Endothelial cell (in vitro differentiated cells): ENCODE measurements at regions not wholly inside any gene's neighbourhood (a gene's known extent, or its start where the extent isn't known, plus 50 kb on each side); places are given as distances from the start of the nearest gene placed in this dataset.

ENCODE experiments used
- DNase-seq: peaks from one replicate; pipeline ENCODE4 v3.0.0; 2021; ENCODE audit warnings: low spot score
- H3K27ac Mint-ChIP-seq: one replicate; pipeline ENCODE4 v1.8.0; 2021; ENCODE audit warnings: mixed read lengths, inconsistent platforms; ENCODE audit not compliant: unreplicated experiment
- H3K27me3 Mint-ChIP-seq: one replicate; pipeline ENCODE4 v1.8.0; 2021; ENCODE audit warnings: mild to moderate bottlenecking, moderate library complexity, mixed read lengths, inconsistent platforms; ENCODE audit not compliant: unreplicated experiment
- H3K36me3 Mint-ChIP-seq: one replicate; pipeline ENCODE4 v1.8.0; 2021; ENCODE audit warnings: mild to moderate bottlenecking, low read depth, mixed read lengths, inconsistent platforms; ENCODE audit not compliant: unreplicated experiment
- H3K4me1 Mint-ChIP-seq: one replicate; pipeline ENCODE4 v1.8.0; 2021; ENCODE audit warnings: mild to moderate bottlenecking, mixed read lengths, inconsistent platforms; ENCODE audit not compliant: unreplicated experiment
- H3K4me3 Mint-ChIP-seq: one replicate; pipeline ENCODE4 v1.8.0; 2021; ENCODE audit warnings: mild to moderate bottlenecking, mixed read lengths, inconsistent platforms; ENCODE audit not compliant: unreplicated experiment
- H3K9me3 Mint-ChIP-seq: one replicate; pipeline ENCODE4 v1.8.0; 2021; ENCODE audit warnings: mixed read lengths, inconsistent platforms; ENCODE audit not compliant: unreplicated experiment
- CTCF ChIP-seq: fragments of 200-600 bp; sonication (generic); IDR thresholded peaks from one replicate; pipeline ENCODE4 v1.5.0; 2021; ENCODE audit warnings: antibody characterized with exemption; ENCODE audit not compliant: unreplicated experiment

GRCh38 chr12:75766263-75767160 lies 255.1 kb upstream of the KRR1 start:
- H3K27ac Mint-ChIP-seq = no peak overlapping the region
- H3K27me3 Mint-ChIP-seq = no peaks in the 10 kb centered on the region
- no peaks in the 10 kb centered on the region for H3K9me3 Mint-ChIP-seq
- H3K36me3 Mint-ChIP-seq = no peaks in the 10 kb centered on the region
- peaks cover 3% of the 10 kb centered on the region for H3K4me1 Mint-ChIP-seq
- no peak for DNase-seq
- H3K4me3 Mint-ChIP-seq = no peak overlapping the region
- TF ChIP-seq CTCF = no peak

GRCh38 chr12:75765170-75766059 lies 254.0 kb upstream of the KRR1 start:
- peaks cover 3% of the 10 kb centered on the region for H3K4me1 Mint-ChIP-seq
- H3K27ac Mint-ChIP-seq = no peak overlapping the region
- DNase-seq = no peak
- no peak for TF ChIP-seq CTCF
- H3K36me3 Mint-ChIP-seq = no peaks in the 10 kb centered on the region
- no peaks in the 10 kb centered on the region for H3K27me3 Mint-ChIP-seq
- no peak overlapping the region for H3K4me3 Mint-ChIP-seq
- no peaks in the 10 kb centered on the region for H3K9me3 Mint-ChIP-seq

- no peak for DNase-seq
- no peak overlapping the region for H3K27ac Mint-ChIP-seq
- H3K27me3 Mint-ChIP-seq = no peaks in the 10 kb centered on the region
- no peaks in the 10 kb centered on the region for H3K9me3 Mint-ChIP-seq
- no peaks in the 10 kb centered on the region for H3K36me3 Mint-ChIP-seq
- TF ChIP-seq CTCF = no peak
- no peak overlapping the region for H3K4me3 Mint-ChIP-seq
- peaks cover 3% of the 10 kb centered on the region for H3K4me1 Mint-ChIP-seq
Measured at GRCh38 chr12:75764091-75764841, 252.9 kb upstream of the KRR1 start.

- H3K9me3 Mint-ChIP-seq = no peaks in the 10 kb centered on the region
- H3K4me1 Mint-ChIP-seq = peaks cover 6% of the 10 kb centered on the region
- no peaks in the 10 kb centered on the region for H3K36me3 Mint-ChIP-seq
- H3K27ac Mint-ChIP-seq = no peak overlapping the region
- no peaks in the 10 kb centered on the region for H3K27me3 Mint-ChIP-seq
- no peak for DNase-seq
- no peak overlapping the region for H3K4me3 Mint-ChIP-seq
- no peak for TF ChIP-seq CTCF
Measured at GRCh38 chr12:75760573-75761294, 249.3 kb upstream of the KRR1 start.
